ENCODE measurements at regions not wholly inside any gene's neighbourhood (a gene's known extent, or its start where the extent isn't known, plus 50 kb on each side); places are given as distances from the start of the nearest gene placed in this dataset.
"Not testable (repeated sequence)": the region's sequence is repeated elsewhere in the genome, so short reads cannot be mapped to it uniquely, and the experiment has no call there.

DNA sequence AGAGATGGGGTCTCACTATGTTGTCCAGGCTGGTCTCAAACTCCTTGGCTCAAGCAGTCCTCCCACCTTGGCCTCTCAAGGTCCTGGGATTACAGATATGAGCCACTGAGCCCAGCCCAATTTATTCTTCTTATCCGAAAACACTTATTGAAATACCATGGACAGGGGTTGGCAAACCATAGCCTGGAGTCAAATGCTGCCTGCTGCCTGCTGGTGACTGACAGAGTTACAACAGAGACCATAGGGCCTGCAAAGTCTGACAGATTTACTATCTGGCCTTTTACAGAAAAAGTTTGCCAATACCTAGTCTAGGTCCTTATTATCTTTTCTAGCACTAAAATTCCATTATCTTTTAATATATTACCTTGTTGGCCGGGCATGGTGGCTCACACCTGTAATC, 87.1 kb upstream of the ZNF281 start:
- DNase-seq: no peak

GRCh38 chr1:200495901-200496300, 86.1 kb upstream of the ZNF281 start:
- DNase-seq: no peak

DNA sequence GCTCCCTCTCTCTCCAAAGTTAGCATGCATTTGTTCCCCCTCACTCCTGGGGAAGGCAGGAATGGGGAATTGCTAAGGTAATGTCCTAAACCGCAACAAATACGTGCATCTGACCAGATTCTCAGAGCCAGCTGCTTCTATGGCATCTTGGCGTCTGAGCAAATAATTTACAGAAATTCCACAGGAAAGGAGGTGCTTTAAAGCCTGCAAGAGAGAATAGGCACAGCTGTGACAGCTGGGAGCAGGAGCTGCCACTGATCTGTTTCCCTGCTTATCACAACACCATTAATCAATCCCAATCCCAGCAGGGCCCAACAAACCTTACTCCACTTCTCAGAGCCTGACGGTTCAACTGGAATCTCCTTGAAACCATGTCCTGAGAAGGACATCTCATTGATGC, 83.5 kb upstream of the ZNF281 start:
- DNase-seq: no peak

DNA sequence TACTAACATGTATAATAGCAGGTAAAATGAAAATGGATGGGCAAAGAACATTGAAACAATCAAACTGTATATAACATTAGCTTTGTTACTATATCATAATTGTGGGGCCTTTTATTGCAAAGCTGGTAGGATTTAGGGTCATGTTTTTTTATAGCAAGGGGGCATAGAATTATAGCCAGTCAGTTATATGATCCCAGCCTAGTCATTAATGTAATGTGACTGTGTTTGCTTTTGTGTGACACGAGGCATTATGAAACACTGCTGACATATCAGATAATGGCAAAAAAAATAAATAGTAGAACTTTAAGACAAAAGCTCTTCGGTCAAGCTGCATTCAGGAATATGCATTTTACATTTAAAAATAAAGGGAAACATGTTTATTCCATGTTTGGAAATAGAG, 81.3 kb upstream of the ZNF281 start:
- DNase-seq: no peak

- DNase-seq: no peak
These were observed 80.3 kb upstream of the ZNF281 start for GRCh38 chr1:200490183-200490582.

GRCh38 chr1:200488375-200489165, 78.7 kb upstream of the ZNF281 start:
- DNase-seq: peak; percentile 59

DNA sequence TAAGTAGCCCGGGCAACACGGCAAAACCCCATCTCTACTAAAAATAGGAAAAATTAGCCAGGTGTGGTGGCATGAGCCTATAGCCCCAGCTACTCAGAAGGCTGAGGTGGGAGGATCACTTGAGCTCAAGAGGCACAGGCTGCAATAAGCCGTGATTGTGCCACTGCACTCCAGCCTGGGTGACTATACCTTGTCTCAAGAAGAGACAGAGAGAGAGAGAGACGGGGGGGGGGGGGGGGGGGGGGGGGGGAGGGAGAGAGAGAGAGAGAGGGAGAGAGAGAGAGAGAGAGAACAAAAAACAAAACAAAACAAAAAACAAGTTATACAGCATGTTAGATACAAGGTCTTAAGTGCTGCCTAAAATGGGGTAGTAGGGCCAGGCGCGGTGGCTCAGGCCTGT, 77.8 kb upstream of the ZNF281 start:
- DNase-seq: no peak

DNA sequence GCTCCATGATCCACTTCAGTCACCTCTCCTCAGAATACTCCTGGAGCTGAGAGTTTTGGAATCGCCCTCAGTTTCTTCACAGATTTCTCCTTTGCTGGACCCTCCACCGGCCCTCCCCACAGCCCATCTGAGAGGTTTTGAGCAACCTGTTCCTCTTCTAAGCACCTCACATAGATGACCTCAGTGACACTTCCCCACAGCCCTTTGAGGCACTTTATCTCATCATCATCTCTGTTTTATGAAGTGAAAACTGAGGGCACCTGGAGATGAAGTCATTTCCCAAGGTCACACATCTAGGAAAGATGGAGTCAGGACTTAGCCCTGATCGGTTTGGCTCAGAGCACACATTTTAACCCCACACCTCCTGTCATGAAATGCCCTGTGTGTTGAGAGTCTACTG, 76.8 kb upstream of the ZNF281 start:
- no peak for DNase-seq

DNA sequence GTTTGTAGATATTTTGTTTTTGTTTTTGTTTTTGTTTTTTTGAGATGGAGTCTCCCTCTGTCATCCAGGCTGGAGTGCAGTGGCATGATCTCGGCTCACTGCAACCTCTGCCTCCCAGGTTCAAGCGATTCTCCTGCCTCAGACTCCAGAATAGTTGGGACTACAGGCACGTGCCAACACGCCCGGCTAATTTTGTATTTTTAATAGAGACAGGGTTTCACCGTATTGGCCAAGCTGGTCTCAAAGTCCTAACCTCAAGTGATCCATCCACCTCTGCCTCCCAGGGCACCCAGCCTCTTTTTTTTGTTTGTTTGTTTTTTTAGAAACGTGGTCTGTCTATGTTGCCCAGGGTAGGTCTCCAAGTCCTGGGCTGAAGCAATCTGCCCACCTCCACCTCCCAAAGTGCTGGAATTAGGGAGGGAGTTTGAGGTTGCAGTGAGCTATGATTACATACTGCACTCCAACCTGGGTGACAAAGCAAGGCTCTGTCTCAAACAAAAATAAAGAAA, 74.7 kb upstream of the ZNF281 start:
- not testable (repeated sequence) for DNase-seq

GRCh38 chr1:200483491-200484143, 73.8 kb upstream of the ZNF281 start:
- peak; percentile 12 for DNase-seq

GRCh38 chr1:200480964-200481363, 71.1 kb upstream of the ZNF281 start:
- no peak for DNase-seq

- no peak for DNase-seq
These were observed 70.0 kb upstream of the ZNF281 start for GRCh38 chr1:200479816-200480215.

- no peak for DNase-seq
These were observed 69.2 kb upstream of the ZNF281 start for GRCh38 chr1:200478945-200479558.

DNA sequence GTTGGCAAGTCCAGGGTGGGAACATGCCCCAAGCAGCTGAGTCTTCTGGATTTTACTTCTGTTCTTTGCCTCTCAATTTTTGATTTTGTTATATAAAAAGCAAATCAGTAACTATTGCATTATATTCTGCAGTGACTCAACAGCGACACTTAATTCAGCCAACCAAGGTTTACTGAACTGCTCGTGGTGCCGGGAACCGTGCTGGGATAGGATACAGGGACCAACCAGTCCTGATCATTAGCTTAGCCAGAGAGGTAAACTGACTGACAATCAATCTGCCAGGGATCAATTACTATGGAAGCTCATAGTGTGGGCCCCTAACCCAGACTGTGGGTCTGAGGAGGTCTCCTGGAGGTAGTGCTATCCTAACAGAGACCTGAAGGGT, 68.4 kb upstream of the ZNF281 start:
- DNase-seq: no peak

- DNase-seq: no peak
These were observed 64.8 kb upstream of the ZNF281 start for GRCh38 chr1:200474633-200475032.

DNA sequence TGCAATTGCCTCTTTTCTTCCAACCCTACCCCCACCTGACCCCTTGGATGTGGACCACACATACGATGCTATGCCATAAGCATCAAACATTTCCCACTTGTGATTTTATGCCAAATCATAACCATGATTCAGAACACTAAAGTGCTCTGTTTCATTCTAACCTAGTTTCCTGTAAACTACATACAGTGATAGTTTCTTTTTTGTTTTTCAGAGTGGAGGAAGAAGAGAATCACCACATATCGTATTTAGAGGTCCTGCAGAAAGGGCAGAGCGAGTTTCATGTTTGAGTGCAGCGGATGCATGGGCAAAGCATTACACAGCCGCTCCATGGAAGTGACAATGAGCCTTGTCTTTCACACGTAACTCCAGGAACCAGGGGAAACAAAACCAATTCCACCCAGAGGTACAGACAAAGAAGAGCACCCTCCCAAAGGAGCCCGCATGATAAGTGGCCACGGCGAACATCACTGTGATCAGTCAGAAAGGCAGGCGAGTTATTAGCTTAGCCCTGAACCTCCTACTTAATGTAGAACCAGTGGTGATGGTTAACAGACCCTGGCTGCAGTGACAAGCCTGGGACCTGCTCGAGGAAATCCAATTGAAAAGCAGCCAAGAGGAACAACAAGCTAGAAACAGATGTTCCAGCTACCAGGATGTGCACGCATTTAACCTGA, 64.0 kb upstream of the ZNF281 start:
- peak; percentile 20 for DNase-seq

DNA sequence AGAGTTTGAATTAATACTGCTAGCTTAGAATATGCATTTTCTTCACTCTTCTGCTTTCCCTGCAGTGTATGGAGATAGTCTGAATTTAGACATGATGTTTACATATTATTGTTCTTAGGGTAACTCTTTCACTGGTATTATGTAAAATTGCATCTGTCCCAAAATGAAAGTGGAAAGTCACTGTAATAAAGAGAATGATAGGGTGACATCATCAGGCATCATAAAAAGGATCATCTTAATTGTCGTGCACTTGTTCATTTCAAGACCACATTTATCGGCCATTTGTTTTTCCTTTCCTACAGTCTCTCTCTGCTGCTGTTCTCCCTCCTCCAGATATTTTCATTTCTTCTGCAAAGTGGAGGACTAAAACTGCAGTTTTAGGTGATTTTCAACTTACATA, 61.9 kb upstream of the ZNF281 start:
- DNase-seq: no peak

- no peak for DNase-seq
These were observed 58.6 kb upstream of the ZNF281 start for GRCh38 chr1:200468264-200469001.

GRCh38 chr1:200464784-200465400, 55.1 kb upstream of the ZNF281 start:
- DNase-seq: no peak
